Endodermal cell (in vitro differentiated cells): ENCODE measurements at regions not wholly inside any gene's neighbourhood (a gene's known extent, or its start where the extent isn't known, plus 50 kb on each side); places are given as distances from the start of the nearest gene placed in this dataset.

ENCODE experiments used
- DNase-seq: peaks from one replicate; pipeline ENCODE4 v3.0.0-alpha.2; 2017
- H3K27ac ChIP-seq: 2 replicates; pipeline ENCODE4 v1.5.1; 2013; ENCODE audit warnings: mild to moderate bottlenecking, low read depth, low read length, moderate library complexity
- H3K27me3 ChIP-seq: 2 replicates; pipeline ENCODE4 v1.6.1; 2013; ENCODE audit warnings: mild to moderate bottlenecking, low read length, moderate library complexity; ENCODE audit not compliant: insufficient read depth, control insufficient read depth, poor library complexity, severe bottlenecking
- H3K36me3 ChIP-seq: 2 replicates; pipeline ENCODE4 v1.7.0; 2013; ENCODE audit warnings: mild to moderate bottlenecking, low read length, moderate library complexity; ENCODE audit not compliant: control insufficient read depth, insufficient read depth
- H3K4me1 ChIP-seq: one replicate; pipeline ENCODE4 v1.7.0; 2013; ENCODE audit warnings: low read length; ENCODE audit not compliant: control insufficient read depth, insufficient read depth
- H3K4me3 ChIP-seq: 2 replicates; pipeline ENCODE4 v1.5.1; 2013; ENCODE audit warnings: mild to moderate bottlenecking, low read length, moderate library complexity
- H3K9ac ChIP-seq: 2 replicates; pipeline ENCODE4 v1.6.1; 2013; ENCODE audit warnings: mild to moderate bottlenecking, low read length, moderate library complexity; ENCODE audit not compliant: poor library complexity, severe bottlenecking; ENCODE audit errors: extremely low read depth
- H3K9me3 ChIP-seq: 2 replicates; pipeline ENCODE4 v1.6.1; 2013; ENCODE audit warnings: mild to moderate bottlenecking, low read length, moderate library complexity; ENCODE audit not compliant: control insufficient read depth
- H3K27ac Mint-ChIP-seq: 2 replicates; pipeline ENCODE4 v1.8.0; 2020; ENCODE audit warnings: mixed read lengths
- H3K27me3 Mint-ChIP-seq: 2 replicates; pipeline ENCODE4 v1.8.0; 2021; ENCODE audit warnings: mild to moderate bottlenecking, mixed read lengths; ENCODE audit not compliant: insufficient read depth
- H3K36me3 Mint-ChIP-seq: 2 replicates; pipeline ENCODE4 v1.8.0; 2020; ENCODE audit warnings: low read depth, mixed read lengths
- H3K4me1 Mint-ChIP-seq: 2 replicates; pipeline ENCODE4 v1.8.0; 2020; ENCODE audit warnings: mixed read lengths
- H3K4me3 Mint-ChIP-seq: 2 replicates; pipeline ENCODE4 v1.8.0; 2020; ENCODE audit warnings: mild to moderate bottlenecking, moderate library complexity, mixed read lengths
- H3K9me3 Mint-ChIP-seq: 2 replicates; pipeline ENCODE4 v1.8.0; 2020; ENCODE audit warnings: mild to moderate bottlenecking, mixed read lengths
- WGBS, 2 experiments: methylation state at CpG; one replicate each; pipeline versions ENCODE4 v1.1.5 to v1.1.7; 2013; ENCODE audit warnings: missing lambda C conversion rate in 2 of 2, mixed read lengths in 1 of 2; ENCODE audit not compliant: insufficient coverage in 1 of 2, insufficient read length in 1 of 2; 5-methylcytosine and 5-hydroxymethylcytosine counted together
- TF ChIP-seq, protein P1 (sequence below): fragments of 200-600 bp; sonication (generic); conservative IDR thresholded peaks from 2 replicates; pipeline ENCODE4 v1.5.0; 2021; ENCODE audit warnings: antibody characterized with exemption, mild to moderate bottlenecking

DNA sequence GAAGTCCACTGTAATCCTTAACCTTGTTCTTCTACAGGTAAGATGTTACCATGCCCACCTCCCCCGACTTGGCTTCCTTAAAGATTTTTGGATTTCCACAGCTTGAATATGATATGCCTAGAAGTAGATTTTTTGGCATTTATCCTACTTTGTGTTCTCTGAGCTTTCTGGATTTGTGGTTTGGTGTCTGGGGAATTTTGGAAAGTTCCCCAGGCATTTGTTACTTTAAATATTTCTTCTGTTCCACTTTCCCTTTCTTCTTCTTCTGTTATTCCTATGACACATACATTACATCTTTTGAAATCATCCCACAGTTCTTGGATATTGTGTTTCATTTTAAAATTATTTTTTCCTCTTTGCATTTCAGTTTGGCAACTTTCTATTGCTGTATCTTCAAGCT lies 122.1 kb upstream of the TMEM108 start:
- Mint-ChIP-seq H3K4me1 (no peaks in the 10 kb centered on the region), H3K27me3 (no peaks in the 10 kb centered on the region), H3K4me3 (no peak overlapping the region), H3K9me3 (no peaks in the 10 kb centered on the region), H3K36me3 (no peaks in the 10 kb centered on the region), H3K27ac (no peak overlapping the region)
- no peak overlapping the region for H3K27ac ChIP-seq
- H3K36me3 ChIP-seq: no peaks in the 10 kb centered on the region
- no peaks in the 10 kb centered on the region for H3K27me3 ChIP-seq
- H3K9ac ChIP-seq: no peak overlapping the region
- WGBS, 2 experiments: 82% methylated on average over 1 of the region's 1 CpG; no CpG with 5 or more reads in 1 of the 2 experiments
- no peak overlapping the region for H3K4me3 ChIP-seq
- TF ChIP-seq, protein P1, sequence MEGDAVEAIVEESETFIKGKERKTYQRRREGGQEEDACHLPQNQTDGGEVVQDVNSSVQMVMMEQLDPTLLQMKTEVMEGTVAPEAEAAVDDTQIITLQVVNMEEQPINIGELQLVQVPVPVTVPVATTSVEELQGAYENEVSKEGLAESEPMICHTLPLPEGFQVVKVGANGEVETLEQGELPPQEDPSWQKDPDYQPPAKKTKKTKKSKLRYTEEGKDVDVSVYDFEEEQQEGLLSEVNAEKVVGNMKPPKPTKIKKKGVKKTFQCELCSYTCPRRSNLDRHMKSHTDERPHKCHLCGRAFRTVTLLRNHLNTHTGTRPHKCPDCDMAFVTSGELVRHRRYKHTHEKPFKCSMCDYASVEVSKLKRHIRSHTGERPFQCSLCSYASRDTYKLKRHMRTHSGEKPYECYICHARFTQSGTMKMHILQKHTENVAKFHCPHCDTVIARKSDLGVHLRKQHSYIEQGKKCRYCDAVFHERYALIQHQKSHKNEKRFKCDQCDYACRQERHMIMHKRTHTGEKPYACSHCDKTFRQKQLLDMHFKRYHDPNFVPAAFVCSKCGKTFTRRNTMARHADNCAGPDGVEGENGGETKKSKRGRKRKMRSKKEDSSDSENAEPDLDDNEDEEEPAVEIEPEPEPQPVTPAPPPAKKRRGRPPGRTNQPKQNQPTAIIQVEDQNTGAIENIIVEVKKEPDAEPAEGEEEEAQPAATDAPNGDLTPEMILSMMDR: no peak
- H3K9me3 ChIP-seq: no peaks in the 10 kb centered on the region
- H3K4me1 ChIP-seq: peaks cover 3% of the 10 kb centered on the region
- no peak for DNase-seq

DNA sequence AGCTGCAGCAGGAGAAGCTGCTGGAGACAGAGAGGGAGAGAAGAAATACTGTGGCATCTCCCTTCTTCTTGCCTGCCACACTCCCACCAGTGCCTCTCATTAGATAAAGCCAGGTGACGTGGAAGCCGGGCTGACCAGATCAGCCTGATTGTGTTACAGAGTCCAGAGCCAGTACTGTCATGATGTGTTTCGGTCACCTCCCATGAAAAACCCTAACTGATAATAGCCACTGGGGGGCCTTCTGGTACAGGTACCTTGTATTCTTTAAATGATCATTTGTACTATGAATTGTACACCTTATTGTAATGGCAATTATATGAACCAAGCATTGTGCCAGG lies 125.8 kb upstream of the TMEM108 start:
- Histone ChIP-seq H3K4me1 (peaks cover 3% of the 10 kb centered on the region), H3K9ac (no peak overlapping the region), H3K27me3 (no peaks in the 10 kb centered on the region), H3K4me3 (no peak overlapping the region), H3K9me3 (peaks cover under 1% of the 10 kb centered on the region), H3K36me3 (no peaks in the 10 kb centered on the region), H3K27ac (no peak overlapping the region)
- Mint-ChIP-seq H3K27ac (no peak overlapping the region), H3K27me3 (no peaks in the 10 kb centered on the region), H3K36me3 (no peaks in the 10 kb centered on the region), H3K4me1 (no peaks in the 10 kb centered on the region), H3K9me3 (no peaks in the 10 kb centered on the region), H3K4me3 (no peak overlapping the region)
- WGBS, 2 experiments: 92% methylated on average over 3 of the region's 3 CpGs; no CpG with 5 or more reads in 1 of the 2 experiments
- DNase-seq: no peak
- TF ChIP-seq, protein P1: no peak

DNA sequence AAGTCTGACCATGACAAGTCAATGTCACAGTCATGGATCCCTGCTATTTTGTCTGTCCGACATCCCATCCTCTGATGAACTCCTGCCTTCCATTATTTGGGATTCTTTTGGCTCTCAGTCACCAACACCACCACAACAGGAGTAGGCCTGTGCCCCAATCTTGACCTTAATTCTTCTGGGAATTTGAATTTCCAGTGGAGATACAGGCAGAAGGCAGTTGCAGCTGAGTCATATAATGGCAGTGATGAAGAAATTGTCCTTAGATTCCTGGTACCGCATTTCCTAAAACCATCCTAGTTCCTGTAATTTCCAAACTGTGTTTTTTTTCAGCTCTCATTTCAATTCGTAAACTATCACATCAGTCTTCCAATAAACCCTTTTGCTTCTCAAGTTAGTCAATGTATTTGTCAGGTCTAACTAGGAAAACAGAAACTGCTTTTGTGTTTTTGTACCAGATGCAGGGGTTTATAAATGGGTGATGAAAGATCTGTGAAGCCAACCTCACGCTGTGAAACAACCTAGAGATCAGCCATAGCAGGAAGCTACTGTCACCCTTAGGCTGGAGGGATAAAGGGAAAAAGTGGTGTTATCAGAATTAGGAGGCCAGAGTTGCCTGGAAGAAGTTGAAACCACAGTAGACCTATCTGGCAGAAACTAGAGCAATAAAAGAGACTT lies 126.3 kb upstream of the TMEM108 start:
- Histone ChIP-seq H3K27me3 (no peaks in the 10 kb centered on the region), H3K4me3 (no peak overlapping the region), H3K4me1 (peaks cover 3% of the 10 kb centered on the region), H3K9ac (no peak overlapping the region), H3K36me3 (no peaks in the 10 kb centered on the region), H3K9me3 (peaks cover 5% of the 10 kb centered on the region), H3K27ac (no peak overlapping the region)
- no peaks in the 10 kb centered on the region for H3K36me3 Mint-ChIP-seq
- TF ChIP-seq, protein P1: no peak
- no peak overlapping the region for H3K4me3 Mint-ChIP-seq
- 89 to 94% methylated on average over 4 of the region's 4 CpGs for WGBS, 2 experiments
- DNase-seq: no peak
- no peaks in the 10 kb centered on the region for H3K27me3 Mint-ChIP-seq
- no peak overlapping the region for H3K27ac Mint-ChIP-seq
- H3K4me1 Mint-ChIP-seq: no peaks in the 10 kb centered on the region
- no peaks in the 10 kb centered on the region for H3K9me3 Mint-ChIP-seq
